Karpas-422 (cell line): ENCODE measurements at regions not wholly inside any gene's neighbourhood (a gene's known extent, or its start where the extent isn't known, plus 50 kb on each side); places are given as distances from the start of the nearest gene placed in this dataset.

Source experiments
- DNase-seq: peaks from one replicate; pipeline ENCODE4 v3.0.0-alpha.2; 2015
- H2AFZ ChIP-seq: fragments of 200-600 bp; sonication (generic); 2 replicates; pipeline ENCODE4 v1.6.1; 2014; ENCODE audit warnings: antibody characterized with exemption, low read length, mixed read lengths
- H3K27ac ChIP-seq: fragments of 200-600 bp; sonication (generic); 2 replicates; pipeline ENCODE4 v1.5.1; 2014; ENCODE audit warnings: mild to moderate bottlenecking, low read length, moderate library complexity
- H3K27me3 ChIP-seq: fragments of 200-600 bp; sonication (generic); 2 replicates; pipeline ENCODE4 v1.6.1; 2014; ENCODE audit warnings: low read length, mixed read lengths
- H3K36me3 ChIP-seq: fragments of 200-600 bp; sonication (generic); 2 replicates; pipeline ENCODE4 v1.6.1; 2014; ENCODE audit warnings: low read length, mixed read lengths; ENCODE audit not compliant: insufficient read depth
- H3K4me1 ChIP-seq: fragments of 200-600 bp; sonication (generic); 2 replicates; pipeline ENCODE4 v1.6.1; 2014; ENCODE audit warnings: mild to moderate bottlenecking, low read length, mixed read lengths
- H3K4me2 ChIP-seq: fragments of 200-600 bp; sonication (generic); 2 replicates; pipeline ENCODE4 v1.6.1; 2014; ENCODE audit warnings: low read length, low read depth, mild to moderate bottlenecking; ENCODE audit not compliant: poor library complexity, severe bottlenecking
- H3K4me3 ChIP-seq: fragments of 200-600 bp; sonication (generic); 2 replicates; pipeline ENCODE4 v1.5.1; 2014; ENCODE audit warnings: mild to moderate bottlenecking, antibody characterized with exemption, low read length, mixed read lengths
- H3K79me2 ChIP-seq: fragments of 200-600 bp; sonication (generic); 2 replicates; pipeline ENCODE4 v1.6.1; 2014; ENCODE audit warnings: mild to moderate bottlenecking, low read length, mixed read lengths
- H3K9ac ChIP-seq: fragments of 200-600 bp; sonication (generic); 2 replicates; pipeline ENCODE4 v1.6.0; 2014; ENCODE audit warnings: low read length
- H3K9me2 ChIP-seq: fragments of 200-600 bp; sonication (generic), shearing (Covaris generic); replicated peaks from 2 replicates; pipeline ENCODE4 v1.6.0; 2014; ENCODE audit warnings: mild to moderate bottlenecking, low read length, moderate library complexity; ENCODE audit not compliant: insufficient read depth
- H3K9me3 ChIP-seq: fragments of 300-700, 200-600 bp; sonication (generic); 2 replicates; pipeline ENCODE4 v1.6.1; 2014; ENCODE audit warnings: low read length, mixed read lengths
- H4K20me1 ChIP-seq: fragments of 200-600 bp; sonication (generic); 2 replicates; pipeline ENCODE4 v1.6.1; 2014; ENCODE audit warnings: mild to moderate bottlenecking, antibody characterized with exemption, low read length, low read depth; ENCODE audit not compliant: insufficient read depth

- H3K4me3 ChIP-seq, result no peak overlapping the region
- H2AFZ ChIP-seq, result no peak overlapping the region
- H3K27ac ChIP-seq, result no peak overlapping the region
- no peaks in the 10 kb centered on the region for H3K9me2 ChIP-seq
- H3K36me3 ChIP-seq, result no peaks in the 10 kb centered on the region
- no peaks in the 10 kb centered on the region for H4K20me1 ChIP-seq
- H3K4me1 ChIP-seq, result no peaks in the 10 kb centered on the region
- no peak for DNase-seq
- no peaks in the 10 kb centered on the region for H3K9me3 ChIP-seq
- H3K79me2 ChIP-seq, result no peaks in the 10 kb centered on the region
- no peak overlapping the region for H3K9ac ChIP-seq
- no peak overlapping the region for H3K4me2 ChIP-seq
- H3K27me3 ChIP-seq, result no peaks in the 10 kb centered on the region
Measured at GRCh38 chr14:53882684-53883083, 73.9 kb downstream of the BMP4 start.

- Histone ChIP-seq H3K27ac (no peak overlapping the region), H3K9ac (no peak overlapping the region), H3K4me3 (no peak overlapping the region), H3K9me2 (no peaks in the 10 kb centered on the region), H3K27me3 (no peaks in the 10 kb centered on the region), H3K79me2 (no peaks in the 10 kb centered on the region), H3K4me2 (no peak overlapping the region), H3K4me1 (no peaks in the 10 kb centered on the region), H3K9me3 (no peaks in the 10 kb centered on the region), H4K20me1 (no peaks in the 10 kb centered on the region), H2AFZ (no peak overlapping the region), H3K36me3 (no peaks in the 10 kb centered on the region)
- no peak for DNase-seq
Measured at GRCh38 chr14:53881921-53882320, 74.7 kb downstream of the BMP4 start.

- Histone ChIP-seq H4K20me1 (no peaks in the 10 kb centered on the region), H3K9ac (no peak overlapping the region), H3K27ac (no peak overlapping the region), H3K9me2 (no peaks in the 10 kb centered on the region), H2AFZ (no peak overlapping the region), H3K9me3 (no peaks in the 10 kb centered on the region), H3K4me3 (no peak overlapping the region), H3K36me3 (no peaks in the 10 kb centered on the region), H3K27me3 (no peaks in the 10 kb centered on the region), H3K79me2 (no peaks in the 10 kb centered on the region), H3K4me2 (no peak overlapping the region), H3K4me1 (no peaks in the 10 kb centered on the region)
- DNase-seq, result no peak
Measured at GRCh38 chr14:53881161-53881871, 75.3 kb downstream of the BMP4 start.

GRCh38 chr14:53880761-53881160, 75.9 kb downstream of the BMP4 start:
- no peaks in the 10 kb centered on the region for H3K9me3 ChIP-seq
- no peaks in the 10 kb centered on the region for H3K79me2 ChIP-seq
- H2AFZ ChIP-seq, result no peak overlapping the region
- no peaks in the 10 kb centered on the region for H3K27me3 ChIP-seq
- H3K4me2 ChIP-seq, result no peak overlapping the region
- H3K27ac ChIP-seq, result no peak overlapping the region
- H3K4me3 ChIP-seq, result no peak overlapping the region
- no peaks in the 10 kb centered on the region for H3K4me1 ChIP-seq
- no peaks in the 10 kb centered on the region for H4K20me1 ChIP-seq
- H3K9me2 ChIP-seq, result no peaks in the 10 kb centered on the region
- no peak for DNase-seq
- no peaks in the 10 kb centered on the region for H3K36me3 ChIP-seq
- no peak overlapping the region for H3K9ac ChIP-seq

GRCh38 chr14:53879747-53880146, 76.9 kb downstream of the BMP4 start:
- Histone ChIP-seq H3K79me2 (no peaks in the 10 kb centered on the region), H3K9me2 (no peaks in the 10 kb centered on the region), H3K9me3 (no peaks in the 10 kb centered on the region), H3K4me3 (no peak overlapping the region), H3K27me3 (no peaks in the 10 kb centered on the region), H3K4me1 (no peaks in the 10 kb centered on the region), H3K9ac (no peak overlapping the region), H4K20me1 (no peaks in the 10 kb centered on the region), H3K4me2 (no peak overlapping the region), H2AFZ (no peak overlapping the region), H3K27ac (no peak overlapping the region), H3K36me3 (no peaks in the 10 kb centered on the region)
- DNase-seq, result no peak

GRCh38 chr14:53879022-53879686, 77.5 kb downstream of the BMP4 start:
- Histone ChIP-seq H4K20me1 (no peaks in the 10 kb centered on the region), H3K4me3 (no peak overlapping the region), H3K9ac (no peak overlapping the region), H3K36me3 (no peaks in the 10 kb centered on the region), H3K4me2 (no peak overlapping the region), H3K27ac (no peak overlapping the region), H3K9me3 (no peaks in the 10 kb centered on the region), H2AFZ (no peak overlapping the region), H3K27me3 (no peaks in the 10 kb centered on the region), H3K4me1 (no peaks in the 10 kb centered on the region), H3K9me2 (no peaks in the 10 kb centered on the region), H3K79me2 (no peaks in the 10 kb centered on the region)
- no peak for DNase-seq

- Histone ChIP-seq H3K27me3 (no peaks in the 10 kb centered on the region), H3K4me2 (no peak overlapping the region), H3K27ac (no peak overlapping the region), H3K9me3 (no peaks in the 10 kb centered on the region), H3K9me2 (no peaks in the 10 kb centered on the region), H4K20me1 (no peaks in the 10 kb centered on the region), H2AFZ (no peak overlapping the region), H3K9ac (no peak overlapping the region), H3K4me3 (no peak overlapping the region), H3K79me2 (no peaks in the 10 kb centered on the region), H3K36me3 (no peaks in the 10 kb centered on the region), H3K4me1 (no peaks in the 10 kb centered on the region)
- no peak for DNase-seq
Measured at GRCh38 chr14:53875324-53875897, 81.2 kb downstream of the BMP4 start.

- no peak overlapping the region for H3K4me2 ChIP-seq
- H3K79me2 ChIP-seq, result no peaks in the 10 kb centered on the region
- H3K4me3 ChIP-seq, result no peak overlapping the region
- H3K9me3 ChIP-seq, result no peaks in the 10 kb centered on the region
- H3K27ac ChIP-seq, result no peak overlapping the region
- H3K4me1 ChIP-seq, result no peaks in the 10 kb centered on the region
- DNase-seq, result no peak
- no peaks in the 10 kb centered on the region for H4K20me1 ChIP-seq
- H3K9ac ChIP-seq, result no peak overlapping the region
- no peaks in the 10 kb centered on the region for H3K36me3 ChIP-seq
- H3K9me2 ChIP-seq, result no peaks in the 10 kb centered on the region
- H3K27me3 ChIP-seq, result no peaks in the 10 kb centered on the region
- no peak overlapping the region for H2AFZ ChIP-seq
Measured at GRCh38 chr14:53874704-53875103, 81.9 kb downstream of the BMP4 start.
